Panc1 (cell line): ENCODE measurements at regions not wholly inside any gene's neighbourhood (a gene's known extent, or its start where the extent isn't known, plus 50 kb on each side); places are given as distances from the start of the nearest gene placed in this dataset.
A peak's percentile ranks its signal among the peaks of the same experiment; 100 is the strongest.

Experiments
- ATAC-seq: fragments of 200-7000 bp; cut with Tn5 transposase; 2 replicates; pipeline ENCODE4 v1.9.1; 2020; ENCODE audit warnings: mild to moderate bottlenecking, moderate library complexity
- BruUV-seq: library from RNA; stranded (reverse); fragments of 400-500 nt; replicated peaks from 2 replicates; lab custom pipeline; 2021; lab: Mats Ljungman, UMichigan
- CTCF ChIA-PET: fragments of 300-600 bp; sonication (Branson Sonifier 250); formaldehyde crosslinking; loops from one replicate; lab custom pipeline; 2022; ENCODE audit warnings: antibody characterized with exemption; lab: Charles Lee
- POLR2A ChIA-PET: fragments of 300-600 bp; sonication (Branson Sonifier 250); formaldehyde crosslinking; loops from one replicate; lab custom pipeline; 2022; ENCODE audit warnings: antibody characterized with exemption; lab: Charles Lee
- DNase-seq: peaks from one replicate; pipeline ENCODE4 v3.0.0-alpha.2; 2010; ENCODE audit warnings: low read depth, low spot score
- H3K27ac ChIP-seq: 2 replicates; pipeline ENCODE4 v1.5.1; 2011; ENCODE audit warnings: mild to moderate bottlenecking, low read length, inconsistent platforms
- H3K27me3 ChIP-seq: fragments of 200-500 bp; sonication (Bioruptor generic); 2 replicates; pipeline ENCODE4 v1.6.0; 2014; ENCODE audit warnings: low read length, inconsistent platforms; ENCODE audit not compliant: control insufficient read depth, insufficient read depth
- H3K36me3 ChIP-seq: fragments of 200-500 bp; sonication (Bioruptor generic); 2 replicates; pipeline ENCODE4 v1.5.1; 2014; ENCODE audit warnings: inconsistent platforms, mild to moderate bottlenecking, low read length, moderate library complexity; ENCODE audit not compliant: control insufficient read depth, insufficient read depth
- H3K4me1 ChIP-seq: 2 replicates; pipeline ENCODE4 v1.5.1; 2011; ENCODE audit warnings: inconsistent platforms, mild to moderate bottlenecking, low read length, moderate library complexity; ENCODE audit not compliant: control insufficient read depth, insufficient read depth
- H3K4me3 ChIP-seq, 2 experiments: 2 replicates each; pipeline ENCODE4 v1.5.1; 2011 to 2012; ENCODE audit warnings: low read depth in 2 of 2, low read length in 2 of 2, mild to moderate bottlenecking in 2 of 2, inconsistent platforms in 1 of 2, moderate library complexity in 1 of 2
- H3K9me3 ChIP-seq: fragments of 200-500 bp; sonication (Bioruptor generic); 2 replicates; pipeline ENCODE4 v1.5.1; 2014; ENCODE audit warnings: low read depth, mild to moderate bottlenecking, inconsistent platforms, low read length, moderate library complexity; ENCODE audit not compliant: control insufficient read depth, insufficient read depth
- CTCF ChIP-seq: fragments of 450-650 bp; IDR thresholded peaks from 2 replicates; pipeline ENCODE4 v1.5.1; 2017; ENCODE audit warnings: mild to moderate bottlenecking
- POLR2AphosphoS5 ChIP-seq: IDR thresholded peaks from 2 replicates; pipeline ENCODE4 v1.6.1; 2012; ENCODE audit warnings: mild to moderate bottlenecking, low read depth, low read length, moderate library complexity
- REST ChIP-seq, 2 experiments: IDR thresholded peaks; 2 replicates each; pipeline ENCODE4 v1.6.1; 2011 to 2012; ENCODE audit warnings: low read depth in 2 of 2, control low read depth in 1 of 2, low read length in 1 of 2, mild to moderate bottlenecking in 1 of 2, moderate library complexity in 1 of 2; ENCODE audit not compliant: insufficient read depth in 1 of 2
- SIN3A ChIP-seq: IDR thresholded peaks from 2 replicates; pipeline ENCODE4 v1.6.1; 2012; ENCODE audit warnings: low read depth, mild to moderate bottlenecking, low read length, moderate library complexity, borderline replicate concordance; ENCODE audit not compliant: insufficient read depth
- TCF7L2 ChIP-seq: IDR thresholded peaks from 2 replicates; pipeline ENCODE4 v1.6.1; 2011; ENCODE audit warnings: mild to moderate bottlenecking, low read depth, low read length, inconsistent platforms
- in situ Hi-C: cut with HindIII; loops from 2 replicates; pipeline ENCODE4 v1.10.0; 2016; ENCODE audit warnings: low sequenced_read_pairs, low pct_unique_long_range_greater_than_20kb
- intact Hi-C: fragments of 100-400 bp; cut with micrococcal nuclease; formaldehyde crosslinking; loops from one replicate; pipeline ENCODE4 v1.10.0; 2022; ENCODE audit not compliant: unreplicated experiment

- peaks cover 18% of the 10 kb centered on the region for H3K4me1 ChIP-seq
- no peaks in the 10 kb centered on the region for H3K36me3 ChIP-seq
- in situ Hi-C loops, result no loop called here
- DNase-seq, result no peak
- H3K9me3 ChIP-seq, result no peaks in the 10 kb centered on the region; the same call in 1 of the 2 replicates
- H3K27me3 ChIP-seq, result no peaks in the 10 kb centered on the region
- ATAC-seq, result no peak; the same call in 1 of the 2 replicates
- H3K27ac ChIP-seq, result peak overlapping the region; percentile 71
- intact Hi-C loops, result no loop called here
- BruUV-seq, result no TSS peak
- no peak overlapping the region for H3K4me3 ChIP-seq
- TF ChIP-seq REST (IDR thresholded peaks at IDR 0.05; ENCODE audit: insufficient read depth in 1 of 2, low read depth in 2 of 2, low read length in 1 of 2) (no peak), SIN3A (no peak), CTCF (no peak), TCF7L2 (no peak), POLR2AphosphoS5 (no peak)
- CTCF ChIA-PET, result interaction anchor here (0.5 kb wide), 1 partner anchor 749 kb away, joined by 6 read pairs; no protein-coding TSS in a partner anchor
- POLR2A ChIA-PET, result no interaction called here
Observed at GRCh38 chr2:237202288-237203030, 116.8 kb downstream of the COPS8 start.

- H3K27me3 ChIP-seq, result no peaks in the 10 kb centered on the region
- DNase-seq (no peak), ATAC-seq (no peak)
- H3K4me1 ChIP-seq, result peaks cover 15% of the 10 kb centered on the region
- no peaks in the 10 kb centered on the region; the same call in 1 of the 2 replicates for H3K9me3 ChIP-seq
- H3K4me3 ChIP-seq, result no peak overlapping the region
- POLR2A ChIA-PET, result no interaction called here
- in situ Hi-C loops, result no loop called here
- no peaks in the 10 kb centered on the region for H3K36me3 ChIP-seq
- BruUV-seq, result no TSS peak
- peak overlapping the region; percentile 63; the same call in 1 of the 2 replicates for H3K27ac ChIP-seq
- CTCF ChIA-PET, result no interaction called here
- TF ChIP-seq TCF7L2 (no peak), POLR2AphosphoS5 (no peak), CTCF (no peak), REST (IDR thresholded peaks at IDR 0.05; ENCODE audit: insufficient read depth in 1 of 2, low read depth in 2 of 2, low read length in 1 of 2) (no peak), SIN3A (no peak)
- intact Hi-C loops, result no loop called here
Observed at GRCh38 chr2:237205043-237205541, 119.4 kb downstream of the COPS8 start.
